ENCODE measurements at regions not wholly inside any gene's neighbourhood (a gene's known extent, or its start where the extent isn't known, plus 50 kb on each side); places are given as distances from the start of the nearest gene placed in this dataset.

DNA sequence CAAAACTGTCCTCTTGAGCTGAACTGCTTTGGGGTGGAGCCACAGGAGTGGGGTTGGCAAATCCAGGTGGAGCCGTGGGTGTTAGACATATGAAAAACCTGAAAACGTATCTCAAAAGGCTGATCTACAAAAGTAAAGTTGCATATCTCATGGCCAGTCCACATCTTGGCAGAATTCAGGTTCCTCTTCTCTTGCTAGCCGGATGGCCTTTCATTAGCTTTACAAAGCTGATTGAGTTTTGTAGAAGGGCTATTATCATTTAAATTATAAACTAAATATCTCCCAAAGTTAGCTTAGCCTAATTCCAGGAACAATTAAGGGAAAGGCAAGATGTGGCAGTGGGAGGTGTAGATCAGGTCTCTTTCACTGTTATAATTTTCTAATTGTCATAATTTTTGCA, 1427.7 kb downstream of the EFNB2 start:
- TF ChIP-seq, protein P1, sequence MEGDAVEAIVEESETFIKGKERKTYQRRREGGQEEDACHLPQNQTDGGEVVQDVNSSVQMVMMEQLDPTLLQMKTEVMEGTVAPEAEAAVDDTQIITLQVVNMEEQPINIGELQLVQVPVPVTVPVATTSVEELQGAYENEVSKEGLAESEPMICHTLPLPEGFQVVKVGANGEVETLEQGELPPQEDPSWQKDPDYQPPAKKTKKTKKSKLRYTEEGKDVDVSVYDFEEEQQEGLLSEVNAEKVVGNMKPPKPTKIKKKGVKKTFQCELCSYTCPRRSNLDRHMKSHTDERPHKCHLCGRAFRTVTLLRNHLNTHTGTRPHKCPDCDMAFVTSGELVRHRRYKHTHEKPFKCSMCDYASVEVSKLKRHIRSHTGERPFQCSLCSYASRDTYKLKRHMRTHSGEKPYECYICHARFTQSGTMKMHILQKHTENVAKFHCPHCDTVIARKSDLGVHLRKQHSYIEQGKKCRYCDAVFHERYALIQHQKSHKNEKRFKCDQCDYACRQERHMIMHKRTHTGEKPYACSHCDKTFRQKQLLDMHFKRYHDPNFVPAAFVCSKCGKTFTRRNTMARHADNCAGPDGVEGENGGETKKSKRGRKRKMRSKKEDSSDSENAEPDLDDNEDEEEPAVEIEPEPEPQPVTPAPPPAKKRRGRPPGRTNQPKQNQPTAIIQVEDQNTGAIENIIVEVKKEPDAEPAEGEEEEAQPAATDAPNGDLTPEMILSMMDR (conservative IDR thresholded peaks at IDR 0.05; ENCODE audit: low read depth, low read length): no peak
- no peak overlapping the region for H3K4me3 ChIP-seq (ENCODE audit: low read length)
- DNase-seq (ENCODE audit: low read depth): no peak

DNA sequence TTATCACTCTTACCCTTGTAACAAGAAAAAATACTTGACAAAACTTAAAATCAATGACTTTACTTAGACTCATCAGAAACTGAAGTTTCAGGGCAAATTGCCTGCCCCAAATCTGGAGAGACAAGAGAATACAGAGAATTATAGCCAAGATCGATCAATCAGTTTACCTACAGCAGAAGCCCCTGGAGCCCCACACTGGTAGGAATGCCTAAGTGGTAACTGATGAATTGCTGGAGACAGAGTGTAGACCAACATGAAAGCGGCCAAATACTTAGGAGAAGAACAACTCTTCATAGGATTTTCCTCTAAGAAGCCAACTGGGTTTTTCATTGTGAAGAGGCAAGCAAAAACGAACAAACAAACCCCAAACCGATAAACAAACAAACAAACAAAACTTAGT, 1430.0 kb downstream of the EFNB2 start:
- TF ChIP-seq, protein P1 (conservative IDR thresholded peaks at IDR 0.05; ENCODE audit: low read depth, low read length): no peak
- no peak overlapping the region for H3K4me3 ChIP-seq (ENCODE audit: low read length)
- DNase-seq (ENCODE audit: low read depth): no peak

DNA sequence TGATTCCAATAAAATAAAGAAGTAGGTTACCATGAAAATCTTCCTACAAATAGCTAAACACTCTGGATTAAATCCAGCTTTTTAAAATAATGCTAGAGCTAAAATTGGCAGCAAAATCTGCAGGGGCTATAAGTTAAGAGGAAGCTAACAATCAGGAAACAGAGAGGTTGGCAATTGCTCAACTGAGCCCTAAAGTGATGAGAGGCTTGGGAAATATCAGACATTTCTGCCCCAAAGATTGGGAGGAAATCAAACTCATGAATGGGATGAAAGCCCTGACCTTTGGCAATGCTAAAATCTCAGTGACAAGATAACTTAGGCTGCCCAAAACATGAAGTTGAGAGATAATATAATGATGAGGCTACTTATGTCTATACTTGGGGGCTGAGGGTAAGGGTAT, 1437.9 kb downstream of the EFNB2 start:
- DNase-seq (ENCODE audit: low read depth): no peak
- TF ChIP-seq, protein P1 (conservative IDR thresholded peaks at IDR 0.05; ENCODE audit: low read depth, low read length): no peak
- H3K4me3 ChIP-seq (ENCODE audit: low read length): no peak overlapping the region

DNA sequence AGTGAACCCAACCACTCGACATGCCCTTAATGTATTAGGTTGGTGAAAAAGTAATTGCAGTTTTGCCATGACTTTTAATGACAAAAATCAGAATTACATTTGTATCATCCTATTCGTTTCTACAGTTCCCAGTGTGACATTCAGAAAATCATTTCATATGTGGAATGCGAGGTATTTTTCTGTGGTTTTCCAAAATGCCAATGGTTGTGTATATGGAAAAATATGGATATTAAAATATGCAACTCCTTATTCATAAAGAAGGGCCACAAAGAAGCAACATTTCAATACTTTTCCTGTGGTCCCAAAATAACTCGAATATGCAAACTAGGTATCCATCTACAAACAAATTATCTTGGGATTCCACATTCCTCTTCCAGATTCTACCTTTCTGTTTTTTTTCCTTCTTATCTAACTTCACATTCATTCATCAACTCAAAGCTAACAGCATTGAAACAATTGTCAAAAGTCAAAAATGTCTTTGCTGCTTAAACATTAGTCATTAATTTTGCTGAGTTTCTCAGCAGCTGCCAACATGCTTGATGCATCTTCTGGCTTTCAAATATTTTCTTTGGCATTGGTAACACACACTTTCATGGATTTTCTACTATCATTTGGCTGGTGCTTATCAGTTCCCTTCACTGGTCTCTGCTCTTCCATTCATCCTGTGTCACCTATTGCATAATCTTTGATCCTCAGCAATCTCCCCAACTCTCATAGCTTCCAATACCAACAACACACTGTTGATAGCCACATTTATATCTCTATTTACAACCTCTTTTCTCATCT, 1445.4 kb downstream of the EFNB2 start:
- no peak overlapping the region for H3K4me3 ChIP-seq (ENCODE audit: low read length)
- no peak for DNase-seq (ENCODE audit: low read depth)
- TF ChIP-seq, protein P1 (conservative IDR thresholded peaks at IDR 0.05; ENCODE audit: low read depth, low read length): no peak

DNA sequence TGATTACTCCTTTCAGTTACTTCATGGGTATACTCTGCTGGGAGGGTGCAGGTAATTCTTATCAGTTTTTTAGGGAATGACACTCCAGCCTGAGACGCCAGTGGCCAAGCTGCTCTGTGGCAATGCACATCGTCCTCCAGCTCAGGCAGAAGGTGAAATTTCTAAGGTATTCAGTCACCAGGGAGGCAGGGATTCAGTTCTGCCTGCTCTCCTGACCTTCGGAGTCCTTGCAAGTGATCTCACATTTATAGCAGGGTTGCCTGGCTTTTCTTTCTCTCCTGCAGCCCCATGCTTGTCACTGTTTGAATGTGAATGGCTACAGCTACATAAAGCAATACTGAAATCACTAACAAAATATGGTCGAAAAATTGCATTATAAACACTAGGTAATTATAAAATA, 1447.5 kb downstream of the EFNB2 start:
- DNase-seq (ENCODE audit: low read depth): no peak
- TF ChIP-seq, protein P1 (conservative IDR thresholded peaks at IDR 0.05; ENCODE audit: low read depth, low read length): no peak
- H3K4me3 ChIP-seq (ENCODE audit: low read length): no peak overlapping the region

DNA sequence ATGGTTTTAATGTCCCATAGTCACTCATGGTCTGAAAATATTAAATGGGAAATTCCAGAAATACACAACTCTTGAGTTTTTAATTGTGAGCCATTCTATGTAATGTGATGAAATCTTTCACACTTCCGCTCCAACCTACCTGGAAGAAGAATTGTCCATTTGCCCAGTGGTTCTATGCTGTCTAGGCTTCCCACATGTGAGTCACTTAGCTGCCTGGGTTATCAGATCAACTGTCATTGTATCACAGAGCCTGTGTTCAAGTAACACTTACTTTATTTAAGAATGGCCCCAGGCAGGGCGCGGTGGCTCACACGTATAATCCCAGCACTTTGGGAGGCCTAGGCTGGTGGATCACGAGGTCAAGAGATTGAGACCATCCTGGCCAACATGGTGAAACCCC, 1450.5 kb downstream of the EFNB2 start:
- TF ChIP-seq, protein P1 (conservative IDR thresholded peaks at IDR 0.05; ENCODE audit: low read depth, low read length): no peak
- no peak overlapping the region for H3K4me3 ChIP-seq (ENCODE audit: low read length)
- DNase-seq (ENCODE audit: low read depth): no peak

DNA sequence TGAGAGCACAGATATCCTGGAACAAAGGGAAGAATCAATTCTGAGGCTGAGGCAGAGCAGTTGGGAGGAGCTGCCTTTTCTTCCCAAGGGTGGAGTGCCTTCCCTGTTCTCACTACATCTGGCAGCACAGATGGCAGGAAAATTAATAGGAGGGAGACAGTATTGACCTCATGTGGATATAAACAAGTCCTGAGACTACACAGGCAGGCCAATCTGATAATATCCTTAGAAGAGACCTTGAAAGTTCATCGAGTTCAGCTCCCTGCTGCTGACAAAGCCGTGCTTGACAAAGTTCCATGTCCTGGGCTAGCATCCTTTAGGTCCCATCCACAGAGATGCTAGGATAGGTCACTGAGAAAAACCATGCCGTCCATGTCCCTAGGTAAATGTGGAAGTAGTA, 1451.5 kb downstream of the EFNB2 start:
- TF ChIP-seq, protein P1 (conservative IDR thresholded peaks at IDR 0.05; ENCODE audit: low read depth, low read length): no peak
- no peak overlapping the region for H3K4me3 ChIP-seq (ENCODE audit: low read length)
- DNase-seq (ENCODE audit: low read depth): no peak

All from retinal pigment epithelial cell (primary cell).